GM19455 (cell line): ENCODE measurements at regions not wholly inside any gene's neighbourhood (a gene's known extent, or its start where the extent isn't known, plus 50 kb on each side); places are given as distances from the start of the nearest gene placed in this dataset.

Experiments
- ATAC-seq: cut with Tn5 transposase; IDR thresholded peaks from one replicate; pipeline ENCODE4 v1.9.1; 2021; ENCODE audit not compliant: unreplicated experiment

- ATAC-seq, result no peak
These were observed 112.5 kb downstream of the ADSS2 start for GRCh38 chr1:244339073-244339692.

GRCh38 chr1:244339776-244340175 is 111.9 kb downstream of the ADSS2 start:
- no peak for ATAC-seq

DNA sequence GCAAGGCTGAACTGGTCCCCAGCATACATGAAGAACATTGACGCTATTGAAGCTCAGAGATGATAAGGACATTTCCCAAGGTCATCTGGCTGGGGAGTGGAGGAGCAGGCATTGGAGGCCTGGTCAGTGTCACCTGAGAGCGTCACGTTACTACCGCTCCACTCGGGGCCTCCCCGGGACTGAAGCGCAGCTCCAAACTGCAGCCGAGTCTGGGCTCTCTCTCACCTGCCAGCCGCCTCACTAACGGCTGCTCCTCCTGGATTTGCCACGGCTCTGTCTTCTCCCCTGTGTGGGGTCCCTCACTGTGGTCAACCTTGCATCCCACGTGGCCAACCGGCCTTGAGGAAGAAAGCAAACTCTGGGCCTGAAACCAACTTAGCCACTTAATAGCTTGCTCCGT is 111.3 kb downstream of the ADSS2 start:
- no peak for ATAC-seq

DNA sequence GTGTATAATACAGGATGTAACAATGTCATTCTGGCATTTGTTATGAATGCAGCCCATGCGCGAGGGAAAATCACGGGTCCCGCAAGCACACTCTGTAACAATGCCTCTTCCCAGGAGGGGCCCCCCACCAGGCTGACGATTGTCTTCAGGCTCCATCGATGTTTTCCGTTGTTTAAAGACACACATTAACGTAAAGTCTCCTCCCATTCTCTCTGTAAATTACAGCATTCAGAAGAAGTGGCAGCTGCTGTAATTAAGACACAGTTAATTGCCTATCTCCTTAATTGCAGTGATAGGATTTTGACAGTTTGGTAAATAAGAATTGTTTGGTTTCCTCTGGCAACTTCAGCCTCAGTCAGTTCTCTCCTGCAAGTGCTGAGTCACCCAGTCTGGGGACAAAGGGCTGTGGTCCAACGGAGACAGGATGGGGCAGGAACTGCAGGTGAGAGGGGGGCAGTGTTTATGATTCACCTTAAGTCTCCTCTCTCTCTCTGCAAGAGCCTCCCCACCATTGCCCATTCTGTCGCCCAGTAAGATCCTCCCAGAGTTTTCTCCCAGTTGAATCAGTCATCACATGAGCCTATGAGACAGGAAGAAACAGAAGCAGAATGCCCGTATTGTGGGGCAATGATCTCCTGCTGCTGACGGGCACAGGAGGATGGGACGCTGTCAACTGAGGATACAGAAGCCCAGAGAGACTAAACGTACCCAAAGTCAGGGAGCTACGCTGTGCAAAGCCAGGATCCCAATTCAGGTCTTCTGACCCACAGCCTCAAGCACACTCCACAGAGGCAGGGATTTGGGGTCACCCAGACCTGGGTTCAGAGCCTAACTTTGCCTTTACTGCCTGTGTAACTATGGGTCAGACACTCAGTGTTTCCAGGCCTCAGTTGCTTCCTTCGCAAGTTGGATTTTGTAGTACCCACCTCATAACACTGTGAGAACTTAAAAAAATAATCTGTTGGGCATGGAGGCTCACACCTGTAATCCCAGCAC is 110.0 kb downstream of the ADSS2 start:
- ATAC-seq, result no peak

GRCh38 chr1:244344001-244344400 is 107.7 kb downstream of the ADSS2 start:
- no peak for ATAC-seq

GRCh38 chr1:244346972-244347618 is 104.6 kb downstream of the ADSS2 start:
- ATAC-seq, result no peak

DNA sequence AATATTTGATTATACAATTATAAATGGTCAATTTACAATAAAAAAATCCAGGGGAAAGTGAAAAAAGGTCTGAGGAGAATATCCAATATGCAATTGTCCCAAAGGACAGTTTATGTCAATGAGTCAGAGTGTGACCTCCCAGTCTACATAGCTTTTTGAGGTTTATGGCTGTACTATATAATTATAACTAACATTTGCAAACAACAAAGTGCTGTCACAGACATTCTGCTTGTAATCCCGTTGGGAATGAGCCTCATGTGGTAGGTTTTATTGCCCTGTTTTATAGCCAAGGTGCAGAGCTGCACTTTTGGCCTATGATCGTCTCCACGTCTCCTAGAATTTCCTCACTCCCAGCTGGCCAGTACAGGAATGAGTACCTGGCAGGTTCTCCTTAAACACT is 103.8 kb downstream of the ADSS2 start:
- ATAC-seq, result no peak

GRCh38 chr1:244349103-244349531 is 102.6 kb downstream of the ADSS2 start:
- no peak for ATAC-seq

DNA sequence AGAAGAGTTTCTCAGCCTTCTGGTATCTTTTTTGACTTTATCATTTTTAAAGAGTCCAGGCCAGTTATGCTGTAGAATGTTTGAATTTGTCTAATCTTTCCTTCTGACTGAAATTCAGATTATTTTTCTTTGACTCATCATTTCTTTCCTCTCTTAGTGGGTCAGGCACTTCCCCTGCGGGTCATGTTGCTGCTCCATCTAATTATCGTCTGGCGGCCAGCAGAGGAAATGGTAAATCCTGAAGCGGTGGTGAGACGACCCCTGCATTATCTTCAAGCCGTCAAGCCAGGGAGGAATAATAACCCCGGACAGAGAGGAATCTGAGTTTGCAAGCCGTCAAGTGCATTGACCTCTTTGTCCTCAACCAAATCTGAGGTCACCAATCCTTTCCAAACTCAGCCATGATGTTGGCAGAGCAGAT is 102.1 kb downstream of the ADSS2 start:
- no peak for ATAC-seq

GRCh38 chr1:244350027-244350426 is 101.7 kb downstream of the ADSS2 start:
- ATAC-seq, result peak; percentile 91

- ATAC-seq, result no peak
These were observed 99.4 kb downstream of the ADSS2 start for GRCh38 chr1:244352156-244352830.

- ATAC-seq, result no peak
These were observed 98.1 kb downstream of the ADSS2 start for GRCh38 chr1:244353551-244354091.

DNA sequence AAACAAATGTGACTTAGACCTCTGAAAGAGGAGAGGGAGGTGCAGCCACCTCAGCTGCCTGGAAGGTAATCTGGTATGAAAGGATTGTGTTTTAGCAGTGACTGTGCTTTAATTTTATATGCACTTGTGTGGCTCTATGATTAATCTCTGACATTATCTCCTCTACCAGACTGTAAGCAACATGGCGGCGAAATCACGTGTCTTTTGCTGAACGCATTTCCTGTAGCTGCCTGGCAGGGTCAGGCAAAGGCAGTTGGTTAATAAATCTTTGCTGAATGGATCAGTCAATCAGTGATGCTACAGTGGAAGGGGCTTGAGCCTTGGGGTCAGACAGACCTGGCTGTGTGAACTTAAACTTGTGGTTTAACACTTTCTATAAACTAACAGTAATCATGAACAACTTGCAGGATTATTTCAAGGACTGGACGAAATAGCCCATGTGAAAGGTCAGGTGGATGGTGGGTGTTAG is 96.9 kb downstream of the ADSS2 start:
- no peak for ATAC-seq

GRCh38 chr1:244356376-244356775 is 95.3 kb downstream of the ADSS2 start:
- ATAC-seq, result no peak
